Body of pancreas (tissue), 4 donors: ENCODE measurements at regions not wholly inside any gene's neighbourhood (a gene's known extent, or its start where the extent isn't known, plus 50 kb on each side); places are given as distances from the start of the nearest gene placed in this dataset.

Experiments
- CTCF ChIP-seq, 7 experiments: fragments of 450-650 bp in 4 of 7; fragments of 200-600 bp in 3 of 7; sonication (generic) in 3 of 7; IDR thresholded peaks; one replicate each; pipeline ENCODE4 v1.5.1; 2016 to 2019; ENCODE audit warnings: antibody characterized with exemption in 7 of 7
- POLR2A ChIP-seq, 3 donors: fragments of 450-650 bp; IDR thresholded peaks; one replicate each; pipeline ENCODE4 v1.6.1; 2016; ENCODE audit warnings: antibody characterized with exemption in 3 of 3, mild to moderate bottlenecking in 2 of 3

- TF ChIP-seq CTCF (IDR thresholded peaks at IDR 0.05) (no peak), POLR2A (IDR thresholded peaks at IDR 0.05) (no peak)
These were observed 928.5 kb upstream of the SLITRK1 start for GRCh38 chr13:84810781-84811180.
